Fibroblast of peridontal ligament (primary cell): ENCODE measurements at regions not wholly inside any gene's neighbourhood (a gene's known extent, or its start where the extent isn't known, plus 50 kb on each side); places are given as distances from the start of the nearest gene placed in this dataset.

Experiments
- DNase-seq: peaks from one replicate; pipeline ENCODE4 v3.0.0-alpha.2; 2010; ENCODE audit errors: extremely low read depth

- DNase-seq, result no peak
Measured at GRCh38 chr4:185893500-185893899, 81.5 kb upstream of the SORBS2 start.

- DNase-seq, result no peak
Measured at GRCh38 chr4:185894481-185894880, 82.5 kb upstream of the SORBS2 start.

- no peak for DNase-seq
Measured at GRCh38 chr4:185895351-185895750, 83.4 kb upstream of the SORBS2 start.

- DNase-seq, result peak; percentile 87
Measured at GRCh38 chr4:185895866-185896265, 83.9 kb upstream of the SORBS2 start.

- no peak for DNase-seq
Measured at GRCh38 chr4:185896817-185897488, 85.0 kb upstream of the SORBS2 start.

- DNase-seq, result no peak
Measured at GRCh38 chr4:185898413-185898812, 86.4 kb upstream of the SORBS2 start.

DNA sequence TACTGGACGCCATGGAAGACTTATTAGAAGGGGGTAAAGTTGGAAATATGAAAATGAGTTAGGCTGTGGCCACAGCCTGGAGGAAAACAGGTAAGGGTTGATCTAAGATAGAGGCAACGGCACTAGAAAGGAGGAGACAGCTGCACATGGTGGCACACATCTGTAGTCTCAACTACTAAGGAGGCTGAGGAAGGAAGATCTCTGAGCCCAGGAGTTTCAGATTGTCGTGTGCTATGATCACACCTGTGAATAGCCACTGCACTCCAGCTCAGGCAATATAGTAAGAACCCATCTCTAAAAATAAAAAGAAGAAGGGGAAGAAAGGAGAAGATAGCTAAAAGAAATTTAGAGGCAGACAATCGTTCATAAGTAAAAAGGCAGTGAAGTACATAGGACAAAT lies 87.8 kb upstream of the SORBS2 start:
- DNase-seq, result no peak

DNA sequence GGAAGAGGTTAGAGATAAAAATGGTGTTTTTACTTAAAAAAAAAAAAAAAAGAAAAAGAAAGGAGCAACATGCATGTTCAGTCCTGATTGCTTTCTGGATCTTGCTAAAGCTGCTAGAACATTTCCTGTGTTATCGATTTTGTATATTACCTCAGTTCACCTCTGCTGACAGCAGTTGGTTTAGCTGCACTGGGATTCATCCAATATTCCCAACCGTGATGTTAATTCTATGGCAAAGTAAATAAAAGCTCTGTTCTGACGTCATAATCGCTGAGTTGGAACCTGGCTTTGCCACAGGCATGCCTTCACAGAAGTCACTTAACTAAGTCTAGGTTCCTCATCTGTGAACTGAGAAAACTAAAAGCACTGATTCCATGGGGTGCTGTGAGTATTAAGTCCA lies 90.7 kb upstream of the SORBS2 start:
- DNase-seq, result peak; percentile 84

- DNase-seq, result no peak
Measured at GRCh38 chr4:185903205-185903604, 91.2 kb upstream of the SORBS2 start.

DNA sequence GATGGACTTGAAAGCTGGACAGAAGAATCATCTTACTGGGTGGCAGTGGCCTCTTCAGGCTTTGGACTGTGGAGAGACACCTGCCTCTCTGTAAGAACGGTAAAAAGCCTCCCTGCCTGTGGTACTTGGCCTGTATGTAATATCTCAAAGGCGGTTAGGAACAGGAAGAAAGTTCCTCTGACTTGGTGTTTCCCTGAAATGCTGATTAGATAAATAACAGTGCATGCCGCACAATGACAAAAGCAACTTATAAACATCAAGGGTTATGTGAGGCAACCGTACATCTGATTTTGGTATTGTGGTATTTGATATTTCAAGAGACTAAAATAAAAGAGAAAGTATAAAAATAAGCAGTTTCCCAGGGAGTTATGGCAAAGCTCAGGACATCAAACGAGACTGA lies 92.4 kb upstream of the SORBS2 start:
- peak; percentile 78 for DNase-seq

- DNase-seq, result no peak
Measured at GRCh38 chr4:185909972-185910371, 98.0 kb upstream of the SORBS2 start.

DNA sequence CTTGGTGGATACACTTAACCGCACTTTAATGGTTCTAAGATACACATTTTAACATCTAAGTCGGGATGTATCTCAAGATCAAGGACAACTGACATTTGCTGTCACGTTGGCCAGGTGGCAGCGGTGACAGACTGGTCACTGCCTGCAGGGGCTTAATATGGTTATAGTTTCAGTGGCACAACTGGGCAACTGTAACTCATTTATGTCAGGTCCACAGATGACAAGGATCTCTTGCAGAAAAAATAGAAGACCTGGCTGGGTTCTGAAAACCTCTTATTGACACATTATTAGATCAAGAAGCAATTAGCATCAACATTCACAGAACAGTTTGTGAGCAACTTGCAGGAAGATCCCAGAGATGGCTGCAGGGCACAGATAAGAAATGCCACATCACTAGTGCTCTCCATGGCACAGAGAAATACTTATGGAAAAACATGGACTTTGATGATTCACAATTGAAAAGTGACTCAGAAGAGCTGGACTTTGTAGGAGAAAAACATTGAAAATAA lies 99.6 kb upstream of the SORBS2 start:
- DNase-seq, result peak; percentile 61

GRCh38 chr4:185912779-185913178 lies 100.8 kb upstream of the SORBS2 start:
- DNase-seq, result peak; percentile 65

- DNase-seq, result peak; percentile 96
Measured at GRCh38 chr4:185914583-185915199, 102.7 kb upstream of the SORBS2 start.

- no peak for DNase-seq
Measured at GRCh38 chr4:185915271-185915670, 103.3 kb upstream of the SORBS2 start.

DNA sequence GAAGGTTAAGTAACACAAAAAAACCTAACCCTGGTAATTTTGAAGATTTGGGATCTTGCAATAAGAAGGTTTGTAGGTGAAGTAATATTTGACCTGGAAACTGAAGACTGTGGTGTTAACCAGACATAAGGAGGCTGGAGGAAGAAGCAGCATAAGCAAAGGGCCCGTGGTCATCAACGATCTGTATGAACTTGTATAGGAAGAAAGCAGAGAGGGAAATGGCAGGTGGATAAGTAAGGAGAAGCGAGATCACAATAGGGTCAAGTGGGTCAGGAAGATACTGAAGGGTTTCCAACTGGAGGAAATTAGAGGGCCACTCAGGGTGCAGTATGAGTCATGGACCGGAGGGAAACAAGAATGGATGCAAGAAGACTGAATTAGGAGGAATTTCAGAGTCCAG lies 103.8 kb upstream of the SORBS2 start:
- no peak for DNase-seq

GRCh38 chr4:185916231-185916630 lies 104.2 kb upstream of the SORBS2 start:
- no peak for DNase-seq

- DNase-seq, result no peak
Measured at GRCh38 chr4:185916683-185917082, 104.7 kb upstream of the SORBS2 start.

DNA sequence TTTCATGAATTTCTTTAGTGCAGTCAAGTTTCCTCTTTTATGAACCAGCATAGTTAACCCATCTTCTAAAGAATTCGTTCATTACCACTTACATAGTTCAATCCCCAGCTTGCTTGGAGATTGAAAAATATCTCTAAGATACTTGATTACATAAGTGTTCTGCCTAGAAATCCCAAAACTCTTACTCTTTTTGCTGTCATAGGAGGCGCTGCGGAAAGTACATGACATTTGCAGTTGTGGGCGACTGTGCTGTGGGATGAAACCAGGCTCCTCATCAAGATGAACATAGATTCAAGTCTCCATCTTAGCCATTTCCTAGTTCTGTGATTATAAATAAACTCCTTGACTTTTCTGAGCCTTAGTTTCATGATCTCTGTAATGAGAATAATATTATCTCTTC lies 107.1 kb upstream of the SORBS2 start:
- no peak for DNase-seq

GRCh38 chr4:185920171-185920570 lies 108.2 kb upstream of the SORBS2 start:
- DNase-seq, result no peak

GRCh38 chr4:185920691-185921260 lies 108.8 kb upstream of the SORBS2 start:
- no peak for DNase-seq

GRCh38 chr4:185921583-185922555 lies 109.9 kb upstream of the SORBS2 start:
- peak; percentile 62 for DNase-seq
